ENCODE measurements at regions not wholly inside any gene's neighbourhood (a gene's known extent, or its start where the extent isn't known, plus 50 kb on each side); places are given as distances from the start of the nearest gene placed in this dataset.

GRCh38 chr3:159080821-159081220 lies 279.0 kb downstream of the MFSD1 start:
- DNase-seq (ENCODE audit: low spot score) (no peak), ATAC-seq (no peak)
- H3K4me3 Mint-ChIP-seq = no peak overlapping the region
- peaks cover 6% of the 10 kb centered on the region for H3K9me3 Mint-ChIP-seq
- no peaks in the 10 kb centered on the region for H3K4me1 Mint-ChIP-seq (ENCODE audit: low read depth in 2 of 2)
- no peak overlapping the region for H3K27ac Mint-ChIP-seq
- no peaks in the 10 kb centered on the region for H3K27me3 Mint-ChIP-seq
- no peaks in the 10 kb centered on the region for H3K36me3 Mint-ChIP-seq

- ATAC-seq (no peak), DNase-seq (ENCODE audit: low spot score) (no peak)
- no peak overlapping the region for H3K27ac Mint-ChIP-seq
- H3K9me3 Mint-ChIP-seq = peaks cover 6% of the 10 kb centered on the region
- H3K36me3 Mint-ChIP-seq = no peaks in the 10 kb centered on the region
- H3K4me3 Mint-ChIP-seq = no peak overlapping the region
- no peaks in the 10 kb centered on the region for H3K27me3 Mint-ChIP-seq
- no peaks in the 10 kb centered on the region for H3K4me1 Mint-ChIP-seq (ENCODE audit: low read depth in 2 of 2)
Measured at GRCh38 chr3:159082519-159082918, 280.7 kb downstream of the MFSD1 start.

GRCh38 chr3:159091936-159092335 lies 290.1 kb downstream of the MFSD1 start:
- Mint-ChIP-seq H3K9me3 (peaks cover 3% of the 10 kb centered on the region), H3K4me1 (ENCODE audit: low read depth in 2 of 2) (no peaks in the 10 kb centered on the region), H3K27ac (no peak overlapping the region), H3K27me3 (no peaks in the 10 kb centered on the region), H3K4me3 (no peak overlapping the region), H3K36me3 (no peaks in the 10 kb centered on the region)
- no peak for DNase-seq (ENCODE audit: low spot score)
- no peak for ATAC-seq

GRCh38 chr3:159102001-159102400 lies 300.1 kb downstream of the MFSD1 start:
- Mint-ChIP-seq H3K36me3 (no peaks in the 10 kb centered on the region), H3K4me3 (no peak overlapping the region), H3K4me1 (ENCODE audit: low read depth in 2 of 2) (no peaks in the 10 kb centered on the region), H3K27me3 (no peaks in the 10 kb centered on the region), H3K9me3 (no peaks in the 10 kb centered on the region), H3K27ac (no peak overlapping the region)
- DNase-seq (ENCODE audit: low spot score) (no peak), ATAC-seq (no peak)

- H3K27me3 Mint-ChIP-seq = no peaks in the 10 kb centered on the region
- H3K4me3 Mint-ChIP-seq = no peak overlapping the region
- H3K27ac Mint-ChIP-seq = no peak overlapping the region
- no peak for ATAC-seq
- H3K4me1 Mint-ChIP-seq (ENCODE audit: low read depth in 2 of 2) = no peaks in the 10 kb centered on the region
- no peaks in the 10 kb centered on the region for H3K36me3 Mint-ChIP-seq
- no peak for DNase-seq (ENCODE audit: low spot score)
- H3K9me3 Mint-ChIP-seq = peaks cover 7% of the 10 kb centered on the region
Measured at GRCh38 chr3:159112724-159113123, 310.9 kb downstream of the MFSD1 start.

GRCh38 chr3:159113221-159113875 lies 311.5 kb downstream of the MFSD1 start:
- Mint-ChIP-seq H3K36me3 (no peaks in the 10 kb centered on the region), H3K4me1 (ENCODE audit: low read depth in 2 of 2) (no peaks in the 10 kb centered on the region), H3K9me3 (peaks cover 7% of the 10 kb centered on the region), H3K27me3 (no peaks in the 10 kb centered on the region), H3K27ac (no peak overlapping the region), H3K4me3 (no peak overlapping the region)
- no peak for ATAC-seq
- no peak for DNase-seq (ENCODE audit: low spot score)

- peaks cover 11% of the 10 kb centered on the region for H3K9me3 Mint-ChIP-seq
- no peaks in the 10 kb centered on the region for H3K36me3 Mint-ChIP-seq
- no peak overlapping the region for H3K4me3 Mint-ChIP-seq
- no peaks in the 10 kb centered on the region for H3K27me3 Mint-ChIP-seq
- no peak overlapping the region for H3K27ac Mint-ChIP-seq
- ATAC-seq (no peak), DNase-seq (ENCODE audit: low spot score) (no peak)
- no peaks in the 10 kb centered on the region for H3K4me1 Mint-ChIP-seq (ENCODE audit: low read depth in 2 of 2)
Measured at GRCh38 chr3:159114582-159114981, 312.7 kb downstream of the MFSD1 start.

GRCh38 chr3:159123877-159124276 lies 322.0 kb downstream of the MFSD1 start:
- no peak for ATAC-seq
- Mint-ChIP-seq H3K4me3 (no peak overlapping the region), H3K27ac (no peak overlapping the region), H3K4me1 (ENCODE audit: low read depth in 2 of 2) (no peaks in the 10 kb centered on the region), H3K9me3 (peaks cover 15% of the 10 kb centered on the region), H3K36me3 (no peaks in the 10 kb centered on the region), H3K27me3 (no peaks in the 10 kb centered on the region)
- no peak for DNase-seq (ENCODE audit: low spot score)

GRCh38 chr3:159126261-159127020 lies 324.6 kb downstream of the MFSD1 start:
- H3K9me3 Mint-ChIP-seq = peaks cover 11% of the 10 kb centered on the region
- H3K4me1 Mint-ChIP-seq (ENCODE audit: low read depth in 2 of 2) = no peaks in the 10 kb centered on the region
- no peak overlapping the region for H3K27ac Mint-ChIP-seq
- ATAC-seq (no peak), DNase-seq (ENCODE audit: low spot score) (no peak)
- H3K4me3 Mint-ChIP-seq = no peak overlapping the region
- no peaks in the 10 kb centered on the region for H3K36me3 Mint-ChIP-seq
- H3K27me3 Mint-ChIP-seq = no peaks in the 10 kb centered on the region

- H3K4me1 Mint-ChIP-seq (ENCODE audit: low read depth in 2 of 2) = no peaks in the 10 kb centered on the region
- H3K36me3 Mint-ChIP-seq = no peaks in the 10 kb centered on the region
- H3K4me3 Mint-ChIP-seq = no peak overlapping the region
- H3K27me3 Mint-ChIP-seq = no peaks in the 10 kb centered on the region
- H3K9me3 Mint-ChIP-seq = peaks cover 11% of the 10 kb centered on the region
- ATAC-seq (no peak), DNase-seq (ENCODE audit: low spot score) (no peak)
- no peak overlapping the region for H3K27ac Mint-ChIP-seq
Measured at GRCh38 chr3:159127021-159127392, 325.2 kb downstream of the MFSD1 start.

- ATAC-seq (no peak), DNase-seq (ENCODE audit: low spot score) (no peak)
- H3K27me3 Mint-ChIP-seq = no peaks in the 10 kb centered on the region
- H3K27ac Mint-ChIP-seq = no peak overlapping the region
- no peaks in the 10 kb centered on the region for H3K36me3 Mint-ChIP-seq
- H3K4me1 Mint-ChIP-seq (ENCODE audit: low read depth in 2 of 2) = no peaks in the 10 kb centered on the region
- H3K9me3 Mint-ChIP-seq = peaks cover 11% of the 10 kb centered on the region
- H3K4me3 Mint-ChIP-seq = no peak overlapping the region
Measured at GRCh38 chr3:159128628-159129027, 326.8 kb downstream of the MFSD1 start.

GRCh38 chr3:159130108-159130507 lies 328.3 kb downstream of the MFSD1 start:
- H3K4me1 Mint-ChIP-seq (ENCODE audit: low read depth in 2 of 2) = no peaks in the 10 kb centered on the region
- H3K27ac Mint-ChIP-seq = no peak overlapping the region
- H3K9me3 Mint-ChIP-seq = peaks cover 6% of the 10 kb centered on the region
- ATAC-seq (no peak), DNase-seq (ENCODE audit: low spot score) (no peak)
- no peaks in the 10 kb centered on the region for H3K36me3 Mint-ChIP-seq
- H3K4me3 Mint-ChIP-seq = no peak overlapping the region
- H3K27me3 Mint-ChIP-seq = no peaks in the 10 kb centered on the region

- DNase-seq (ENCODE audit: low spot score) = no peak
- Mint-ChIP-seq H3K4me1 (ENCODE audit: low read depth in 2 of 2) (no peaks in the 10 kb centered on the region), H3K27me3 (no peaks in the 10 kb centered on the region), H3K27ac (no peak overlapping the region), H3K4me3 (no peak overlapping the region), H3K36me3 (no peaks in the 10 kb centered on the region), H3K9me3 (peaks cover 8% of the 10 kb centered on the region)
- ATAC-seq = no peak
Measured at GRCh38 chr3:159131376-159131775, 329.5 kb downstream of the MFSD1 start.

GRCh38 chr3:159137949-159138348 lies 336.1 kb downstream of the MFSD1 start:
- no peaks in the 10 kb centered on the region for H3K4me1 Mint-ChIP-seq (ENCODE audit: low read depth in 2 of 2)
- DNase-seq (ENCODE audit: low spot score) (no peak), ATAC-seq (no peak)
- peaks cover 7% of the 10 kb centered on the region for H3K9me3 Mint-ChIP-seq
- H3K36me3 Mint-ChIP-seq = no peaks in the 10 kb centered on the region
- no peak overlapping the region for H3K27ac Mint-ChIP-seq
- no peak overlapping the region for H3K4me3 Mint-ChIP-seq
- H3K27me3 Mint-ChIP-seq = no peaks in the 10 kb centered on the region

GRCh38 chr3:159139326-159139725 lies 337.5 kb downstream of the MFSD1 start:
- H3K9me3 Mint-ChIP-seq = peaks cover 9% of the 10 kb centered on the region
- ATAC-seq = no peak
- no peaks in the 10 kb centered on the region for H3K4me1 Mint-ChIP-seq (ENCODE audit: low read depth in 2 of 2)

More at GRCh38 chr3:159139326-159139725, 337.5 kb downstream of the MFSD1 start:
- Mint-ChIP-seq H3K36me3 (no peaks in the 10 kb centered on the region), H3K27ac (no peak overlapping the region), H3K4me3 (no peak overlapping the region), H3K27me3 (no peaks in the 10 kb centered on the region)
- no peak for DNase-seq (ENCODE audit: low spot score)
